ENCODE measurements at regions not wholly inside any gene's neighbourhood (a gene's known extent, or its start where the extent isn't known, plus 50 kb on each side); places are given as distances from the start of the nearest gene placed in this dataset.

GRCh38 chr5:82387001-82387818 is 109.1 kb upstream of the RPS23 start:
- no peaks in the 10 kb centered on the region for H3K27me3 ChIP-seq
- peaks cover 17% of the 10 kb centered on the region for H3K4me1 ChIP-seq
- no peak overlapping the region for H3K27ac ChIP-seq
- no peak overlapping the region for H3K4me3 ChIP-seq
- no peaks in the 10 kb centered on the region for H3K9me3 ChIP-seq (replicated peaks)
- peak; percentile 57 to 75 for DNase-seq
- H3K36me3 ChIP-seq: no peaks in the 10 kb centered on the region

GRCh38 chr5:82386576-82386975 is 108.4 kb upstream of the RPS23 start:
- Histone ChIP-seq H3K27ac (no peak overlapping the region), H3K4me1 (peaks cover 17% of the 10 kb centered on the region)
- no peak for DNase-seq

GRCh38 chr5:82384034-82384750 is 106.0 kb upstream of the RPS23 start:
- DNase-seq: no peak
- Histone ChIP-seq H3K9me3 (replicated peaks) (no peaks in the 10 kb centered on the region), H3K27ac (no peak overlapping the region)

More at GRCh38 chr5:82386576-82386975, 108.4 kb upstream of the RPS23 start:
- Histone ChIP-seq H3K36me3 (no peaks in the 10 kb centered on the region), H3K4me3 (no peak overlapping the region), H3K9me3 (replicated peaks) (no peaks in the 10 kb centered on the region), H3K27me3 (no peaks in the 10 kb centered on the region)

GRCh38 chr5:82381591-82381990 is 103.4 kb upstream of the RPS23 start:
- Histone ChIP-seq H3K27ac (no peak overlapping the region), H3K4me1 (no peaks in the 10 kb centered on the region; the same call in 1 of the 2 replicates), H3K9me3 (replicated peaks) (no peaks in the 10 kb centered on the region), H3K27me3 (no peaks in the 10 kb centered on the region), H3K4me3 (no peak overlapping the region), H3K36me3 (no peaks in the 10 kb centered on the region)
- no peak for DNase-seq

More at GRCh38 chr5:82384034-82384750, 106.0 kb upstream of the RPS23 start:
- H3K36me3 ChIP-seq: no peaks in the 10 kb centered on the region
- no peaks in the 10 kb centered on the region for H3K27me3 ChIP-seq
- H3K4me3 ChIP-seq: no peak overlapping the region
- H3K4me1 ChIP-seq: peaks cover 17% of the 10 kb centered on the region

GRCh38 chr5:82376307-82376706 is 98.2 kb upstream of the RPS23 start:
- no peak overlapping the region for H3K27ac ChIP-seq
- no peak overlapping the region for H3K4me3 ChIP-seq
- no peak for DNase-seq
- H3K4me1 ChIP-seq: no peaks in the 10 kb centered on the region
- no peaks in the 10 kb centered on the region; the same call in 1 of the 2 replicates for H3K9me3 ChIP-seq (replicated peaks)
- no peaks in the 10 kb centered on the region for H3K36me3 ChIP-seq
- no peaks in the 10 kb centered on the region for H3K27me3 ChIP-seq

- DNase-seq: no peak
- H3K27ac ChIP-seq: no peak overlapping the region
Observed at GRCh38 chr5:82375488-82376244, 97.5 kb upstream of the RPS23 start.

GRCh38 chr5:82374637-82375036 is 96.5 kb upstream of the RPS23 start:
- Histone ChIP-seq H3K27me3 (no peaks in the 10 kb centered on the region), H3K27ac (no peak overlapping the region), H3K4me3 (no peak overlapping the region), H3K4me1 (no peaks in the 10 kb centered on the region), H3K9me3 (replicated peaks) (no peaks in the 10 kb centered on the region; the same call in 1 of the 2 replicates), H3K36me3 (no peaks in the 10 kb centered on the region)
- DNase-seq: no peak

More at GRCh38 chr5:82375488-82376244, 97.5 kb upstream of the RPS23 start:
- no peak overlapping the region for H3K4me3 ChIP-seq
- H3K9me3 ChIP-seq (replicated peaks): no peaks in the 10 kb centered on the region; the same call in 1 of the 2 replicates
- no peaks in the 10 kb centered on the region for H3K27me3 ChIP-seq
- no peaks in the 10 kb centered on the region for H3K4me1 ChIP-seq
- no peaks in the 10 kb centered on the region for H3K36me3 ChIP-seq

GRCh38 chr5:82367930-82368329 is 89.8 kb upstream of the RPS23 start:
- Histone ChIP-seq H3K27ac (no peak overlapping the region), H3K4me3 (no peak overlapping the region), H3K9me3 (replicated peaks) (no peaks in the 10 kb centered on the region), H3K27me3 (no peaks in the 10 kb centered on the region), H3K36me3 (no peaks in the 10 kb centered on the region), H3K4me1 (no peaks in the 10 kb centered on the region)
- DNase-seq: no peak

GRCh38 chr5:82365744-82366228 is 87.6 kb upstream of the RPS23 start:
- no peak for DNase-seq

GRCh38 chr5:82365026-82365425 is 86.9 kb upstream of the RPS23 start:
- no peak for DNase-seq
- H3K4me3 ChIP-seq: no peak overlapping the region
- H3K27me3 ChIP-seq: no peaks in the 10 kb centered on the region
- no peaks in the 10 kb centered on the region for H3K4me1 ChIP-seq
- H3K9me3 ChIP-seq (replicated peaks): no peaks in the 10 kb centered on the region
- no peaks in the 10 kb centered on the region for H3K36me3 ChIP-seq
- no peak overlapping the region for H3K27ac ChIP-seq

More at GRCh38 chr5:82365744-82366228, 87.6 kb upstream of the RPS23 start:
- Histone ChIP-seq H3K27ac (no peak overlapping the region), H3K36me3 (no peaks in the 10 kb centered on the region), H3K4me1 (no peaks in the 10 kb centered on the region), H3K4me3 (no peak overlapping the region), H3K9me3 (replicated peaks) (no peaks in the 10 kb centered on the region), H3K27me3 (no peaks in the 10 kb centered on the region)

- Histone ChIP-seq H3K4me3 (no peak overlapping the region), H3K27me3 (no peaks in the 10 kb centered on the region), H3K27ac (no peak overlapping the region), H3K4me1 (no peaks in the 10 kb centered on the region), H3K9me3 (replicated peaks) (no peaks in the 10 kb centered on the region), H3K36me3 (no peaks in the 10 kb centered on the region)
- DNase-seq: peak; percentile 26 to 56
Observed at GRCh38 chr5:82364497-82364896, 86.3 kb upstream of the RPS23 start.

- no peaks in the 10 kb centered on the region for H3K4me1 ChIP-seq
Observed at GRCh38 chr5:82363524-82363923, 85.4 kb upstream of the RPS23 start.

GRCh38 chr5:82362636-82363035 is 84.5 kb upstream of the RPS23 start:
- no peak overlapping the region for H3K4me3 ChIP-seq
- no peak for DNase-seq
- no peaks in the 10 kb centered on the region for H3K27me3 ChIP-seq
- no peaks in the 10 kb centered on the region for H3K9me3 ChIP-seq (replicated peaks)
- no peak overlapping the region for H3K27ac ChIP-seq
- no peaks in the 10 kb centered on the region for H3K4me1 ChIP-seq
- no peaks in the 10 kb centered on the region for H3K36me3 ChIP-seq

More at GRCh38 chr5:82363524-82363923, 85.4 kb upstream of the RPS23 start:
- Histone ChIP-seq H3K4me3 (no peak overlapping the region), H3K27me3 (no peaks in the 10 kb centered on the region), H3K9me3 (replicated peaks) (no peaks in the 10 kb centered on the region), H3K36me3 (no peaks in the 10 kb centered on the region), H3K27ac (no peak overlapping the region)
- DNase-seq: no peak

- Histone ChIP-seq H3K9me3 (replicated peaks) (no peaks in the 10 kb centered on the region), H3K27ac (no peak overlapping the region), H3K4me1 (no peaks in the 10 kb centered on the region), H3K27me3 (0 out of 2 replicates have a peak, but pooled peaks cover 4% of the 10 kb centered on the region), H3K4me3 (no peak overlapping the region), H3K36me3 (no peaks in the 10 kb centered on the region)
- no peak for DNase-seq
Observed at GRCh38 chr5:82360022-82360421, 81.9 kb upstream of the RPS23 start.

All from SJCRH30 (cell line).